ENCODE measurements at regions not wholly inside any gene's neighbourhood (a gene's known extent, or its start where the extent isn't known, plus 50 kb on each side); places are given as distances from the start of the nearest gene placed in this dataset.
"Not testable (repeated sequence)": the region's sequence is repeated elsewhere in the genome, so short reads cannot be mapped to it uniquely, and the experiment has no call there.

DNA sequence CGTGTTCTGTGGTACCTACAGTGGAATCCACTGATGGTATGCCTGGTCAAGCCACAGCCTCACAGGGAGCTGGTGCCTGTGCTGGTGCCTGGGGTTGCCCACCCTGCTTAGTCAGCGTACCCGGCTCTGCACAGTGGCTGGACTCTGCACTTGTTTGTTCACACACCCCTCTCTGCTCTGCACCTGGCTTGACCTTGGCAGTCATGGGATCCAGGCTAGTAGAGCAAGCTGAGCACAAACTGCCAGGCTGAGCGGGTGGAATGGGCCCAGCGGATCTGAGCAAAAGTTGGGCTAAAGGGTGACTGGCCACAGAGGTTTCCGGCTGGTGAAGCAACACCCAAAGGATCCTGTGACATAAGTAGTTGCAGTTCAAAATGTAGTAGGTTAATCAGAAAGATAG, 163.5 kb downstream of the CDH19 start:
- ATAC-seq = no peak
- no peak for DNase-seq (ENCODE audit: low spot score)
- intact Hi-C loops (cut with DNase I) = no loop called here

DNA sequence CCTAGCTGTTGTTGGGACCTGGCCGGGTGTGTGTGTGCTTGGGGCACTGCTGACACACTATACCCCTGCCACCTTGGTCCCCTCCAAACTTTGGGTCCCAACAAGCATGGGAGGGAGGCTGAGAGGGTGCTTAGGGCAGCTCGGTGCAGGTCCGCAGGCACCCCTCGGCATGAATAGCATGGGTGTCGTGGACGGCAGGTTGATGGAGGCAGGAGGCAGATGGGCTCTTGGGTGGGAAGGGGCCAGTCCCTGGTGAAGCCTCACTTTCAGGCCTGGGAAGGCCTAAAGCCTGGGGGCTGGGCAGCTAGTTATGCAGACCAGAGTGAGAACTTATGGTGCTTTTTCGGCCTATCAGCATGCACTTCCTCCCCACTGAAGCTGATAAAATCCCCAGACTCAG, 164.2 kb downstream of the CDH19 start:
- DNase-seq (ENCODE audit: low spot score) (no peak), ATAC-seq (no peak)
- intact Hi-C loops (cut with DNase I) = no loop called here

DNA sequence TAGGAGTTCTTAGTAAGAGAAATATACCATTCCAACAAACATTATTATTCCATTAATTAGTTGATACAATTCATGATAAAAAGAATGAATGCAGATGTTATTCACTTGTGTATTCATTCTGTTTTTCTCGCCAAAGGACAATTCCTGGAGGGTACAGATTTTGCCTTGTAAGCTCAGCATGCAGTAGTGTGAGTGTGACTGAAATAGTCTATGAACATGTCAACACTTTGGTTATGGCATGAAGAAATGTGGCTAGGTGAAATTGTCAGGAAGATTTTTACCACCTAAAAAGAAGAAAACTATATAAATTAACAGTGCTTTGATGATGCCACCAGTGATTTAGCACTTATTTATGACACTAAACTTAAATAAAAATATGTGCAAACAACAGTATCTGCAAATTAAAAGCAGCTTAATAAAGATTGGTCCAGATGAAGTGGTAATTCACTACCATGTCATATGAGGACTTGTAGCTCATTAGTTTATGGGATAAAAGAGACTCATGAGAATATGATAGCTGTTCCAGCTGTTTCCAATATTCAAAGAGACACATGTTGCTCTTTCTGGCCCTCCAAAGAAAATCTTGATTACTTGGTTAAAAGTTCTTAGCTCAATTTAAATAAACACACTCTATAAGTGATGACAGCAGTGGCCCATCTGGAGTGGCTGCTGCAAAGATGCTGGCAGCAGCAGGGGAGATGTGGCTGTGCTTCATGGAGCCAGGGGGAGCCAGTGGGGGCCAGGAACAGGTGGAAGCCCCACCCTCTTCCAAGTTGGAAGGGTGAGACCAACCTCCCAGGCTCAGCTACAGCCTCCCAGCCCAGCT, 165.0 kb downstream of the CDH19 start:
- intact Hi-C loops (cut with DNase I) = no loop called here
- no peak for DNase-seq (ENCODE audit: low spot score)
- no peak for ATAC-seq

DNA sequence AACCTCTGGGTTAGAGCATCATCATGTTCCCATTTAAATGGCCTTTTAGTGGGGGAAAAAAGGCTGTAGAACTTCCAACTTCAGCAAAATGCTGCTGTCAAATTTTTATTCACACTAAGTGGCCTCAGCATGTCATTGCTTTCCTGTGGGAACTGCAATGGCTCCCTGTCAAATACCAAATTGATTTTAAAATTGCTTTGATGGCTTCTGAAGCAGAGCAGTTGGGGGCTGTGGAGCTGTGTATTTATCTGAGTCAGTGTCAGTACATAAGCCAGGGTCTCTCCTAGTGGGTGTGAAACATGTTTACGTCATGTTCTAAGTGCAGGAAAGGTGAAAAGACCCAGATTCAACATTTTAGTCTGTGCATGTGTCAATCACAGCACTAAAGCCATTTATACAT, 171.3 kb downstream of the CDH19 start:
- ATAC-seq (no peak), DNase-seq (ENCODE audit: low spot score) (no peak)
- intact Hi-C loops (cut with DNase I) = no loop called here

DNA sequence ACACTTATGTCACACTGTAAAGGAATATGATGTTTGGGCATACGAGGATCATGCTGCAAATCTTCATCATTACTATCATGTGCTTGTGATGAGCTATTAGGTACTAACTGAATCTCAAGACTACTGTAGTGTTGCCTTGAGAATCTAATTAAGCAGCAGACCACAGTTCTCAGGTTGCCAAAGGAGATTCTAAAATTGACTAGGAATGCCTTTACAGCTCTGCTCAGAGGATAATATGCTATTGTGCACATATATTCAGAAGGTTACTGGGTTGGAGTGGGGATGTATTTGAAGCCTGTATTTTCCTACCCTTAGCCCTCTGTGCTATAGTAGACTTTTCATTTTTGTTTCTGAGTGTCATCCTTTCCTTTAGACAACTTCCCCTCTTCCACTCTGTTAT, 175.1 kb downstream of the CDH19 start:
- intact Hi-C loops (cut with DNase I) = no loop called here
- DNase-seq (ENCODE audit: low spot score) (no peak), ATAC-seq (no peak)

DNA sequence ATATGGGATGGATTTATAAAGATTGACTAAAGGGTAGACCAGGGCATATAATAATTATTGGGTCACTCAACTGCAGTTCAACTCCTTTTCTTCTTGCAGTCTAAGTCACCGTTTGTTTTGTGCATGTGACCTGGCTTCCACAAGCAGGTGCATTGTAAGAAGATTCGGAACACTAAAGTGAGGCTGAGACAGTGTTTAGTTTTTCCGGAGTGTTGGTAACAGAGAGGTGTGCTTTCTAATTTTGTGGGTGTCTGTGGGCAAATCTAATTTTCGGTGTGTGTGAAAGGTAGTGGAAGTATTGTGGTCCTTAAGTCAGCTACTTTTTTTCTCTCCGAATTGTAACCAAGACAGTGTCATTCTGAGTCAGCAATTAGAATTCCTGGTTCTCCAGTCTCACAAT, 184.5 kb downstream of the CDH19 start:
- intact Hi-C loops (cut with DNase I) = no loop called here

DNA sequence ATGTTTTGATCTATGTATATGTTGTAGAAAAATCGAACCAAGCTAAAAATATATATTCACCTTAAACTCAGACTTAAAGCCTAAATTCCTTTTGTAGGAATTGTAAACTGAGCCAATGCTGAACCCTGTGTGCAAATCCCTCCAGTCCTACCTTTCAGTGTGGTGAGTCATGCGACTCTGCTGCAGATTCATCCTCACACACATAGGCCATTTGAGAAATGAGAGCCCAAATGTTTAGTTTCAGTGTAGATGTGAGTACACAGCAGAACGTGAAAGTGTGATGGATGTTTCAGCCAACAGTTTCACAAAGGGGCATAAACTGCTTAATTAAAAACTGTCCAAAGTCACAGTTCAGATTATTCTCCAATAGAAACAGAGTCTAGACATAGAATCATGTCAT, 193.2 kb downstream of the CDH19 start:
- DNase-seq (ENCODE audit: low spot score) (no peak), ATAC-seq (no peak)
- intact Hi-C loops (cut with DNase I) = no loop called here

More for the DNA sequence above, 184.5 kb downstream of the CDH19 start:
- DNase-seq (ENCODE audit: low spot score) = no peak
- no peak for ATAC-seq

DNA sequence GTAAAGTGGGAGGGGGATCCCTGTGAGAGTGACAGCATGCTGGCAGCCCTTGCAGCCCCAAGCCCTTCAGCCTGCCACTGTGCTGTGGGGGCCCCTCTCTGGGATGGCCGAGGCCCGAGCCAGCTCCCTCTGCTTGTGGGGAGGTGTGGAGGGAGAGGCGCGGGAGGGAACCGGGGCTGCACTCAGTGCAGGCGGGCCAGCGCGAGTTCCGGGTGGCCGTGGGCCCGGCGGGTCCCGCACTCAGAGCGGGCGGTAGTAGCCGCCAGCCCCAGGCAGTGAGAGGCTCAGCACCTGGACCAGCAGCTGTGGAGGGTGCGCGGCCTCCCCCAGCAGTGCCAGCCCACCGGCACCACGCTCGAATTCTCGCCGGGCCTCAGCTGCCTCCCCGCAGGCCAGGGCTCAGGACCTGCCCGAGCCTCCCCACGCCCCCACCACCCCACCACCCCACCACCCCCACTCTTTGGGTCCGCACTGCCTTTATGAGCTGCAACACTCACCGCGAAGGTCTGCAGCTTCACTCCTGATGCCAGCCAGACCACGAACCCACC, 208.1 kb downstream of the CDH19 start:
- ATAC-seq = no peak
- DNase-seq (ENCODE audit: low spot score) = no peak
- intact Hi-C loops (cut with DNase I) = no loop called here

DNA sequence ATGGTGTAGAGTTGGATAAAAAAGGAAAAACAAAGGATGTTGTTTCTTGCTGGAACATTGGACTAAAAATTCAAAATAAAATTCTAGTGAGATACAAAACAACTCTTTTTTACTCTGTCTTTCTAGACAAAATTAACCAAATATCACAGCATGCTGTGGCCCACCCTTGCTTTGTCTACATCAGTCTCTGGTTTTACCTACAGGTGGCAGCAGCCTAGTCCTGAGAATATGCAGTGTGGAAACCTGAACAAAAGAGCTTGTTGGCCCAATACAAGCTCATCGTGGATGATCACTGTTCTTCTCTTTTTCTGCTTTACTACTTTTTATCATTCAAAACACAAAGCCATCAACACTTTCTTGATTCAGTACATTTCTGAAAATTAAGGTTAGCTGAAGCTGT, 210.4 kb downstream of the CDH19 start:
- intact Hi-C loops (cut with DNase I) = no loop called here
- ATAC-seq = no peak
- DNase-seq (ENCODE audit: low spot score) = no peak

DNA sequence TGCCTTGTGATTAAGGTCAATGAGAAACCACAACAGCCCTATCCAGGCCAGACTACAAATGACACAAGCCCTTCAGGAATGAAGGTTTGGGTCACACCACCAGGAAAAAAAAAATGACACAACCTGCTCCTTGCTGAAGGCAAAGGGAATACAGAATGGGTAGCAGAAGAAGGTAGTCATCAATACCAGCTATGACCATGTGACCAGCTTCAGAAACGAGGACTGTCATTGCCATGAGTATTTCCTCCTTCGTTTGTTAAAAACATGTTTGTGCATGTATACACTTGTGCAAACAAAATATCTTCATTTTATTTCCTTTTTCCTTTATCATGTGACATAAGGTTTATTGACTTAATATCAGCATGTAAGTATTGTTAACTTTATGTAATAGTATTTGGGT, 226.6 kb downstream of the CDH19 start:
- DNase-seq (ENCODE audit: low spot score) (no peak), ATAC-seq (no peak)
- intact Hi-C loops (cut with DNase I) = no loop called here

DNA sequence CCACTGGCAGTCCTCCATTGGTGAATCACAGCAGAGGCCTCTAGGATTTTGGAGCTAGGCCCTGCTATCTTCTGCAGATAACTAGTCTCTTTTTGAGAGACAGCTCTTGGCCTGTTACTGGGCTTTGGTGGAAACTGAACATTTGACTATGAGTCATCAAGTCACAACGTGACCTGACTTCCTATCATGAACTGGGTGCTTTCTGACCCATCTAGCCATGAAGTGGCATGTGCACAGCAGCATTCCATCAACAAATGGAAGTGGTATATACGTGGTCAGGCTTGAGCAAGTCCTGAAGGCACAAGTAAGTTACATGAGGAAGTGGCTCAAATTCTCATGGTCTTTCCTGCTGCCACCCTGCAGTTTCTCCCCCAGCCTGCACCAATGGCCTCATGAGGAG, 228.5 kb downstream of the CDH19 start:
- DNase-seq (ENCODE audit: low spot score); intact Hi-C loops (cut with DNase I); ATAC-seq: not testable (repeated sequence)

DNA sequence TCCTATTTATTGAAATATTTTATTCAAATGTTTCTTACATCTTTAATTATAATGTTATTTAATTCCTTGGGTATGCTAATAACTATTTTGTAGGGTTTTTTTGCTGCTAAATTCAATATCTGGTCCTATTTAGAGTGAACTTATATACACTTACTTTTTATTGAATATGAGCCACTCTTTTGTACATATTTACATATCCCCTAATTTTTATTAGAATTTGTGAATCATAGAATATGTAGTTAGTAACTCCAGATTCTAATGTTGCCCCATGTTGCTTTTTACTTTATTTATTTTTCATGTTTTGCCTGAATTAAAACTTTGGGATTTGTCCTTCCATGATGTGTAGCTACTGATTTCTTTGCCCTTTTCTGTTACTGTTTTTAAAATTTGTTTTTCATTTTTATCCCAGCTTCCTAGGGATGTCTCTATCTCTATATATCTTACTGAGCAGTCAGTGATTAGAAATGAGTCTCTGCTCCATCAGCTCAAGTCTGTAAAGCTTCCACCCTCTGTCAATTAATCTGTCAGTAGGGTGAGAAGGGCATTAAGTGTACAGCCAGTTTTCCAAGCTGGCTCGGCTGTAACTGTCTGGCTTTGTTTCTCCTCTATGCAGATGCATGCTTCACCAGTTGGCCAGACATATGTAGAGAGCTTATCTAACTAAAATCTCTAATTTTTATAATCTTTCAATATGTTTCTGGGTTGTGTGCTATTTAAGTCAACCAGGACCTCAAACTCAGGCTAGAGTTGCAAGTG, 256.9 kb downstream of the CDH19 start:
- intact Hi-C loops (cut with DNase I) = no loop called here
- no peak for DNase-seq (ENCODE audit: low spot score)
- ATAC-seq = no peak

DNA sequence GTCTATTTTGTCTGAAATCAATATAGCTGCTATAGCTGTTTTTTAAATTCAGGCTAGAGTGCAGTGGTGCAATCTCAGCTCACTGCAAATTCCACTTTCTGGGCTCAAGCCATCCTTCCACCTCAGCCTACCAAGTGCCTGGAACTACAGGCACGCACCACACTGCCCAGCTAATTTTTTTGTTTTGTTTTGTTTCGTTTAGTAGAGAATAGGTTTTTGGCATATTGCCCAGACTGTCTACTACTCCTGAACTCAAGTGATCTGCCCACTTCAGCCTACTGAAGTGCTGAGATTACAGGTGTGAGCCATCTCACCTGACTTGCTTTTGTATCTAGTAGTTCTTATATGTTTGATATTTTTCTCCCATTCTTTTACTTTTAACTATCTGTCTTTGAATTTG, 259.7 kb downstream of the CDH19 start:
- DNase-seq (ENCODE audit: low spot score) = no peak
- no peak for ATAC-seq
- intact Hi-C loops (cut with DNase I) = no loop called here

DNA sequence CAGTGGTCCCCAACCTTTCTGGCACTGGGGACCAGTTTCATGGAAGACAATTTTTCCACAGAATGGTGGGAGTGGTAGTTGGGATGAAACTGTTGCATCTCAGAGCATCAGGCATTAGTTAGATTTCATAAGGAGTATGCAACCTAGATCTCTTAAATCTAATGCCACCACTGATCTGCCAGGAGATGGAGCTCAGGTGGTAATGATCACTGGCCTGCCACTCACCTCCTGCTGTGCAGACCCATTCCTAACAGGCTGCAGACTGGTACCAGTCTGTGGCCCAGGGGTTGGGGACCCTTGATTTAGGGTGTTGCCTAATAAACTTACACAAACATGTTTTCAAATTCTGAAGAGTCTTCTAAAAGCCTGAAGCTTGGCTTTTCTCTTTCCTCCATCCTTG, 261.3 kb downstream of the CDH19 start:
- no peak for DNase-seq (ENCODE audit: low spot score)

DNA sequence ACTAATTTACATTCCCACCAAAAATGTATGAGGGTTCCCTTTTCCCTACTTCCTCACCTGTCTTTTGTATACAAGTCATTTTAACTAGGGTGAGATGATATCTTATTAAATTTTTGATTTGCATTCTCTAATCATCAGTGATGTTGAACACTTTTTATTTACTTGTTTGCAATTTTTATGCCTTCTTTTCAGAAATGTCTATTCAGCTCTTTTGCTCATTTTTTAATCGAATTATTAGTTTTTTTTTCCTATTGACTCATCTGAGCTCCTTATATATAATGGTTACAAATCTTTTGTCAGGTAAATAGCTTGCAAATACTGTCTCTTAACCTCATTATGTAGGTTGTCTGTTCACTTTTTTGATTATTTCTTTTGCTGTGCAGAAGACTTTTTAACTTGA, 269.4 kb downstream of the CDH19 start:
- DNase-seq (ENCODE audit: low spot score) (no peak), ATAC-seq (no peak)
- intact Hi-C loops (cut with DNase I) = no loop called here

More for the DNA sequence above, 261.3 kb downstream of the CDH19 start:
- intact Hi-C loops (cut with DNase I) = no loop called here
- no peak for ATAC-seq

DNA sequence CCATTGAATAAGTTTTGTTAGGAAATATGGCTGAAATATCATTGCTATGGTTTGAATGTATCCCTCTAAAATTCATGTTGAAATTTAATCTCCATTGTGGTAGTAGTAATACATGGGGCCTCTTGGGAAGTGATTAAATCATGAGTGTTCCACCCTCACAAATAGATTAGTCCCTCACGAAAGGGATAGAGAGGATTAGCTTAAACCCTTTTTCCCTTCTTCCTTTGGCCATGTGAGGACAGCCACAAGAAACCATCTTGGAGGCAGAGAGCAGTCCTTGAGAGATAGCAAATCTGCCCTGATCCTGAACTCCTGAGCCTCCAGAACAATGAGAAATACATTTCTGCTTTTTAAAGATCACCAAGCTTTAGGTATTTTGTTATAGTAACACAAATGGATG, 274.2 kb downstream of the CDH19 start:
- ATAC-seq (no peak), DNase-seq (ENCODE audit: low spot score) (no peak)
- intact Hi-C loops (cut with DNase I) = no loop called here

DNA sequence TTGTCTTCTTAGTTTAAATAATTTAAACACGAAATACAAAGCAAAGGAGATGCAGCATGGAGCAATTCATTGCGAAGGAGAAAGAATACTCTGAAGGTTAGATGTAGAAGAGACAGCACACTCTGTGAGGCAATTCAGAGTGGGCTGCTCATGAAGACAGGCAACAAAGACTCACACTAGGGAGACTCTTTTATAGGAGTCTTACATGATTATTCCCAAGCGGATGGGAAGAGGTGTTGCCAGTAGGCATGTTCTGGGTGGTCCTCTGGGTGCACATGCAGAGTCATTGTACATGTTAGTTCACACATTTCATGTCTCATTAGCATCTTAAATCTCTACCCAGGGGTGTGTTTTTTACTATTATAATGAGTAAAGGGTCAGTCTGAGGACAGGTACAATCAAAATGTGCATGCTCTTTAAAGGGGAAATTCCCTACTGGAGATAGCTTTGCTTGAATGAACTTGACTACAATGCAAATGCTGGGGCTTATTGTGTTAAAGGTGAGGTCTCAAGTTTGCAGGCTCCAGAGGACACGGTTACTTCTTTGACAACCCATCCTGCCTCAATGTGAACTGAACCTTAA, 275.5 kb downstream of the CDH19 start:
- no peak for ATAC-seq
- intact Hi-C loops (cut with DNase I) = no loop called here
- DNase-seq (ENCODE audit: low spot score) = no peak

DNA sequence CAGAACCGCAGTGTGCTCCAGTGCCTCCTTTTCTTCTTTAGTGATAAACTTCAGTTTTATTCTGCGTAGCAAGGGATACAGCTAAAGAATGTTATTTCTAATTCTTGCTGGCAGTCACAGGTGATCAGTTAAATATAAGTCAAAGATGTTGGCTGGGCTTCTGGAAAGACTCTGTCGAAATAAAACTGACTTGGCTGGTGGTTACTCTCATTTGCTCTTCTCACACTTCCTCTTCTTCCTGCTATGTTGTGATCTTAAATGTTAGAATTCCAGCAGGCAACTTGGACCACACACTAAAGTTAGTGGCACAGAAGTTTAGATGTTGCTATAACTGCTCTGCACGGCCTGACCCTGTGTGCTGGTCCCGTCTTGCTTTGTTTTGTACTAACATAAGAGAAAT, 278.6 kb downstream of the CDH19 start:
- DNase-seq (ENCODE audit: low spot score) = no peak
- intact Hi-C loops (cut with DNase I) = no loop called here
- no peak for ATAC-seq

DNA sequence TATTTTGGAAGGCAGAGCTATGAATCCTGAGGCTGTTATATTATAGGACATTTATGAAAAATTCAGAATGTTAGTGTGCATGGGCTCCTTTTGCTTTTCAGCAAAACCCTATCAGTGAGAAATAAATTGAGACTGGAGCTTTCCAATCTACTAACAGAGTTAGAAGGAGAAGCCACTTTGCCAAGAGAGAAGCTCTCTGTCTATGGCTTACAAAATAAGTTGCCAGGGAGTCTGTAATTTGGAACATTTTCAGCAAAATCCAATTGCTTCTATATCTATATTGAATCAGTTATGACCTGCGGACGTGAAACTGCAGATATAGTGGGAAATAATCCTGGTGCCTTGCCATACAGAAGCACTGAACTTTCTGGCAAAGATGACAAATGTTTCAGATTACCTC, 279.3 kb downstream of the CDH19 start:
- intact Hi-C loops (cut with DNase I) = no loop called here
- ATAC-seq (no peak), DNase-seq (ENCODE audit: low spot score) (no peak)

Measured in sciatic nerve (tissue), 2 donors.